Peyer's patch (tissue), 4 donors: ENCODE measurements at regions not wholly inside any gene's neighbourhood (a gene's known extent, or its start where the extent isn't known, plus 50 kb on each side); places are given as distances from the start of the nearest gene placed in this dataset.
"Not testable (repeated sequence)": the region's sequence is repeated elsewhere in the genome, so short reads cannot be mapped to it uniquely, and the experiment has no call there.

ENCODE experiments used
- CTCF ChIP-seq, 6 experiments: fragments of 450-650 bp in 4 of 6; fragments of 200-600 bp in 2 of 6; sonication (generic) in 1 of 6; IDR thresholded peaks; one replicate each; pipeline ENCODE4 v1.5.1; 2017 to 2019; ENCODE audit warnings: antibody characterized with exemption in 6 of 6, mild to moderate bottlenecking in 3 of 6, moderate library complexity in 1 of 6
- POLR2A ChIP-seq, 2 donors: fragments of 450-650 bp; IDR thresholded peaks; one replicate each; pipeline ENCODE4 v1.5.1; 2017; ENCODE audit warnings: antibody characterized with exemption in 2 of 2, mild to moderate bottlenecking in 2 of 2, moderate library complexity in 2 of 2

DNA sequence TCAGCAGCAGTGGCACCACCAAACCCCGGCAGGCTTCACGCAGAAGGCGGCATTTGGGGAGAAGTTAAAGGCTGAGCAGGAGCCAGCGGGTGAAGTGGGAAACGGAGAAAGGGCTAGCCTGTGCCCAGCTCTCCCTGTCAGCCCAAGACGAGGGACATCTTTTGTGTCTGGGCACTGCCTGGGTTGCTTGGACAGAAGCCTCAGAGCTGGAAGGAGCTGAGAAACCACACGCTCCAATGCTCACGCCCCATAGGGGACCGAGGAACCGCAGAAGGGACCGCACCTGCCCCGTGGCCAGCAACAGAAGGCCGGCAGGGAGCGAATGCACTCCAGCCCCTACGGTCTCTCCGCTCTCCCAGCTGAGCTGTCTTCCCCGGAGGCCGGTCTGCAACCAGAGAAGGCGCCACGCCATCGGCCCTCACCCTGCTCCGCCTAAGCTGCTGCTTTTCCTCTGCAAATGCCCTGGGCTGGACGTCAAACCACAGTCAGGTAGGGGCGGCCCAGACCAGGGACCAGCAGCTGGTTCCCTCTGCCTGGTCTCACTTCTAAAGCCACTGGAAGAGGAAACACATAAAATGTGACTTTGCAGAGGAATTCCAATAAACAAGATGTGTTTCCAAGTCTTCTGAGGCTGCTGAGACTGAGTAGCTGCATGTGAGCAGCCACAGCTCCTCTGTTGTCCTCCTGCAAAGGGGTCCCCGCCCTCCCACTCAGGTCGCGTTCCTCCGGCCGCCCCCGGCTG is 182.4 kb upstream of the ZNF469 start:
- TF ChIP-seq CTCF, POLR2A (IDR thresholded peaks at IDR 0.05): not testable (repeated sequence)
